ENCODE measurements at regions not wholly inside any gene's neighbourhood (a gene's known extent, or its start where the extent isn't known, plus 50 kb on each side); places are given as distances from the start of the nearest gene placed in this dataset.
"Not testable (repeated sequence)": the region's sequence is repeated elsewhere in the genome, so short reads cannot be mapped to it uniquely, and the experiment has no call there.

- DNase-seq: no peak
- Histone ChIP-seq H3K27me3 (no peaks in the 10 kb centered on the region), H3K4me3 (replicated peaks in 1 of 3) (no peak overlapping the region), H3K4me1 (peaks cover 0 to 4% of the 10 kb centered on the region in 2 donors), H3K27ac (no peak overlapping the region), H3K36me3 (no peaks in the 10 kb centered on the region), H3K9me3 (no peaks in the 10 kb centered on the region)
- no peak for TF ChIP-seq CTCF (IDR thresholded peaks at IDR 0.05)
- TF ChIP-seq POLR2A (IDR thresholded peaks at IDR 0.05): no peak
- WGBS, 2 donors: 80 to 82% methylated on average over 1 of the region's 1 CpG
- intact Hi-C loops (cut with DNase I): no loop called here
Measured at GRCh38 chr16:82280867-82281266, 110.8 kb upstream of the MPHOSPH6 start.

- H3K27me3 ChIP-seq; DNase-seq; H3K27ac ChIP-seq; H3K4me3 ChIP-seq (replicated peaks in 1 of 3); intact Hi-C loops (cut with DNase I); H3K4me1 ChIP-seq; H3K36me3 ChIP-seq; H3K9me3 ChIP-seq: not testable (repeated sequence)
- WGBS, 2 donors: 82 to 88% methylated on average over 3 of the region's 3 CpGs
Measured at GRCh38 chr16:82275349-82275748, 105.3 kb upstream of the MPHOSPH6 start.

- intact Hi-C loops (cut with DNase I): no loop called here
- WGBS, 2 donors: 88 to 97% methylated on average over 1 of the region's 1 CpG
- Histone ChIP-seq H3K4me1 (no peaks in the 10 kb centered on the region), H3K9me3 (no peaks in the 10 kb centered on the region), H3K36me3 (no peaks in the 10 kb centered on the region), H3K4me3 (replicated peaks in 1 of 3) (no peak overlapping the region), H3K27me3 (no peaks in the 10 kb centered on the region), H3K27ac (no peak overlapping the region)
- DNase-seq: no peak
- TF ChIP-seq CTCF (IDR thresholded peaks at IDR 0.05): no peak
- no peak for TF ChIP-seq POLR2A (IDR thresholded peaks at IDR 0.05)
Measured at GRCh38 chr16:82271636-82272035, 101.6 kb upstream of the MPHOSPH6 start.

GRCh38 chr16:82267675-82268074, 97.7 kb upstream of the MPHOSPH6 start:
- intact Hi-C loops (cut with DNase I): loop anchor here (10.0 kb wide), 1 partner anchor 1177 kb away; no protein-coding TSS in a partner anchor
- H3K4me1 ChIP-seq; H3K9me3 ChIP-seq; H3K27ac ChIP-seq; H3K27me3 ChIP-seq; DNase-seq; H3K36me3 ChIP-seq; H3K4me3 ChIP-seq (replicated peaks in 1 of 3): not testable (repeated sequence)
- WGBS, 2 donors: 69 to 71% methylated on average over 1 of the region's 1 CpG

- Histone ChIP-seq H3K9me3 (no peaks in the 10 kb centered on the region), H3K4me3 (replicated peaks in 1 of 3) (no peak overlapping the region), H3K27me3 (no peaks in the 10 kb centered on the region), H3K4me1 (peaks cover 0 to 5% of the 10 kb centered on the region in 2 donors), H3K36me3 (no peaks in the 10 kb centered on the region), H3K27ac (no peak overlapping the region)
- intact Hi-C loops (cut with DNase I): loop anchor here (10.0 kb wide), 1 partner anchor 1179 kb away; no protein-coding TSS in a partner anchor
- WGBS, 2 donors: 84 to 89% methylated on average over 2 of the region's 2 CpGs
- TF ChIP-seq CTCF (IDR thresholded peaks at IDR 0.05) (no peak), POLR2A (IDR thresholded peaks at IDR 0.05) (no peak)
- DNase-seq: no peak
Measured at GRCh38 chr16:82265809-82266208, 95.8 kb upstream of the MPHOSPH6 start.

- Histone ChIP-seq H3K36me3 (no peaks in the 10 kb centered on the region), H3K9me3 (no peaks in the 10 kb centered on the region), H3K27ac (no peak overlapping the region), H3K4me3 (replicated peaks in 1 of 3) (no peak overlapping the region), H3K27me3 (no peaks in the 10 kb centered on the region), H3K4me1 (peaks cover 0 to 5% of the 10 kb centered on the region in 2 donors)
- no peak for TF ChIP-seq CTCF (IDR thresholded peaks at IDR 0.05)
- no peak for TF ChIP-seq POLR2A (IDR thresholded peaks at IDR 0.05)
- 21 to 29% methylated on average over 7 of the region's 7 CpGs for WGBS, 2 donors
- intact Hi-C loops (cut with DNase I): loop anchor here (10.0 kb wide), 1 partner anchor 1180 kb away; no protein-coding TSS in a partner anchor
- DNase-seq: peak; percentile 3 to 10
Measured at GRCh38 chr16:82264756-82265155, 94.7 kb upstream of the MPHOSPH6 start.
